ENCODE measurements at regions not wholly inside any gene's neighbourhood (a gene's known extent, or its start where the extent isn't known, plus 50 kb on each side); places are given as distances from the start of the nearest gene placed in this dataset.

DNA sequence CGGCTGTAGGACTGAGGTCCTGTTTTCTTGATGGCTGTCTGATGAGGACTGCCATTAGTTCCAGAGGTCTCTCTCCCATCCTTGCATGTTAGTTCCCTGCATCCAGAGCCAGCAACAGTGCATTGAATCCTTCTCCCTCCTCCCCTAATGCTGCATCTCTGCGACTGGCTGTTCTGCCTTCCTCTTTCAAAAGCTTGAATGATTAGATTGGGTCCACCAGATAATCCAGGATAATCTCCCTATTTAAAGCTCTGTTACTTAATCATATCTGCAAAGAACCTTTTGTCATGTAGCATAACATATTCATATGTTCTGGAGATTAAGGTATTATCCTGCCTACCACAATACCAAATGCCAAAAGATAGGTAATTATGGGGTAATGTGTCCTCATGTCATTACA lies 377.5 kb downstream of the GPATCH2 start:
- Histone ChIP-seq H3K36me3 (replicated peaks) (no peaks in the 10 kb centered on the region), H3K4me3 (ENCODE audit: low read depth, low read length) (no peak overlapping the region), H3K27me3 (replicated peaks) (no peaks in the 10 kb centered on the region), H3K27ac (no peak overlapping the region)
- no peak for DNase-seq
- in situ Hi-C loops (cut with HindIII; ENCODE audit: low pct_ligation_motif_present, low sequenced_read_pairs) = no loop called here
- TF ChIP-seq, protein P1, sequence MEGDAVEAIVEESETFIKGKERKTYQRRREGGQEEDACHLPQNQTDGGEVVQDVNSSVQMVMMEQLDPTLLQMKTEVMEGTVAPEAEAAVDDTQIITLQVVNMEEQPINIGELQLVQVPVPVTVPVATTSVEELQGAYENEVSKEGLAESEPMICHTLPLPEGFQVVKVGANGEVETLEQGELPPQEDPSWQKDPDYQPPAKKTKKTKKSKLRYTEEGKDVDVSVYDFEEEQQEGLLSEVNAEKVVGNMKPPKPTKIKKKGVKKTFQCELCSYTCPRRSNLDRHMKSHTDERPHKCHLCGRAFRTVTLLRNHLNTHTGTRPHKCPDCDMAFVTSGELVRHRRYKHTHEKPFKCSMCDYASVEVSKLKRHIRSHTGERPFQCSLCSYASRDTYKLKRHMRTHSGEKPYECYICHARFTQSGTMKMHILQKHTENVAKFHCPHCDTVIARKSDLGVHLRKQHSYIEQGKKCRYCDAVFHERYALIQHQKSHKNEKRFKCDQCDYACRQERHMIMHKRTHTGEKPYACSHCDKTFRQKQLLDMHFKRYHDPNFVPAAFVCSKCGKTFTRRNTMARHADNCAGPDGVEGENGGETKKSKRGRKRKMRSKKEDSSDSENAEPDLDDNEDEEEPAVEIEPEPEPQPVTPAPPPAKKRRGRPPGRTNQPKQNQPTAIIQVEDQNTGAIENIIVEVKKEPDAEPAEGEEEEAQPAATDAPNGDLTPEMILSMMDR (IDR thresholded peaks at IDR 0.05; ENCODE audit: low read depth, low read length, missing control alignments) = no peak

DNA sequence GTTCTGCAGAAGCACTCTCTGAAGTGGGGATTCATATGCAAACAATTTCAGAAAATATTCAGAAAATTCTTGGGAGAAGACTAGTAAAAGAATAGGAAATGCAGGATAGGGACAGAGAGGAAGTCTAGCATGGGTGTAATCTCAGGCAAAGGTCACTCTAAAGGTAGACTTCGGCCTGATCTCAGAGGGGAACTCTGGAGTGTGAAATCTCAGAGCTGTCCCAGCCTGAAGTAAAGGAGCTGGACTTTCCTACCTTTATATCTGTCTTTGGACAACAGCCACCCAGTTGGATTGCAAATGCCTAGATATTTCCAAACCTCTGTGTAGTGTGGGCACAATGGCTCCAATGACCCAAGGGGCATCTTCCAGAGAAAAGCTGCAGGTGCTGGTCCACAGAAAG lies 379.8 kb downstream of the GPATCH2 start:
- no peak for DNase-seq
- H3K4me3 ChIP-seq (ENCODE audit: low read depth, low read length) = no peak overlapping the region
- no peaks in the 10 kb centered on the region for H3K36me3 ChIP-seq (replicated peaks)
- no peaks in the 10 kb centered on the region for H3K27me3 ChIP-seq (replicated peaks)
- no peak overlapping the region for H3K27ac ChIP-seq
- in situ Hi-C loops (cut with HindIII; ENCODE audit: low pct_ligation_motif_present, low sequenced_read_pairs) = no loop called here
- TF ChIP-seq, protein P1 (IDR thresholded peaks at IDR 0.05; ENCODE audit: low read depth, low read length, missing control alignments) = no peak

DNA sequence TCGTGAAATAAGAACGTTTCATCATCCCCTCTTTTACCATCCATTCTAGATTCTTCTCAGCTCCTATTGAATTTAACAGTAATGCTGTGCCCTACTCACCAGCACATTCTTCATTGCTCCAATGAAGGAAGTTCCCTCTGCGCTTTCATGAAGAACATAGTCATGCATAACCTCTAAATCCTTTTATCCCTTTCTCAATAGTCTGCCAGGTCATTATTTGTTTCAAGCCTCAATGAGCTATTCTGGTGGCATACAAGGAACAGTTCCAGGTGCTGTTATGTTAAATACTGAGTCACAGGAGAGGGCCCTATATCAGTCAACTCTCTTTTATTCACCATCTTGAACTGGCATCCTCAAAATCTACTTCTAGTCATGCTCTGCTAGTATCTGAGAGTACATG lies 381.0 kb downstream of the GPATCH2 start:
- in situ Hi-C loops (cut with HindIII; ENCODE audit: low pct_ligation_motif_present, low sequenced_read_pairs) = no loop called here
- TF ChIP-seq, protein P1 (IDR thresholded peaks at IDR 0.05; ENCODE audit: low read depth, low read length, missing control alignments) = no peak

DNA sequence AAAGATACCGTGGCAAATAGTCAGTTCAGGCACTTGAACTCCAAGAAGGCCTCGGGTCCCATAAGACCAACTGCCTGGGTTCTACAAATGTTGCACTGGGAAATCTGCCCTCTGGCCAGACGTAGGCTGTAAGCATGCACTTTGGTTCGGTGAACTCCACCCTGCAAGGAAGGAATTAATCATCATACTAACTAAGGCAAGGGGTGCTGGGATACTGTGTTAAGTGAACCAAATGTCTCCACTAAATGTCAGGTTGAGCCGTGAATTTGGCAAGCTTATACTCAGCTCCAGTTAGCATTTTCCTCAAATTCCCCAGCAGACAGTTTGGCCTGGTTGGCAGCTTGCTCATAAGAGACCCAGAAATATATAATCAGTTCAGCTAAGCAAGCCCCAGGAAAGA lies 385.9 kb downstream of the GPATCH2 start:
- in situ Hi-C loops (cut with HindIII; ENCODE audit: low pct_ligation_motif_present, low sequenced_read_pairs) = no loop called here
- Histone ChIP-seq H3K27me3 (replicated peaks) (no peaks in the 10 kb centered on the region), H3K27ac (no peak overlapping the region), H3K4me3 (ENCODE audit: low read depth, low read length) (no peak overlapping the region), H3K36me3 (replicated peaks) (no peaks in the 10 kb centered on the region)
- TF ChIP-seq, protein P1 (IDR thresholded peaks at IDR 0.05; ENCODE audit: low read depth, low read length, missing control alignments) = no peak
- DNase-seq = no peak

More for the DNA sequence above, 381.0 kb downstream of the GPATCH2 start:
- Histone ChIP-seq H3K27ac (no peak overlapping the region), H3K4me3 (ENCODE audit: low read depth, low read length) (no peak overlapping the region), H3K36me3 (replicated peaks) (no peaks in the 10 kb centered on the region), H3K27me3 (replicated peaks) (no peaks in the 10 kb centered on the region)
- DNase-seq = no peak

DNA sequence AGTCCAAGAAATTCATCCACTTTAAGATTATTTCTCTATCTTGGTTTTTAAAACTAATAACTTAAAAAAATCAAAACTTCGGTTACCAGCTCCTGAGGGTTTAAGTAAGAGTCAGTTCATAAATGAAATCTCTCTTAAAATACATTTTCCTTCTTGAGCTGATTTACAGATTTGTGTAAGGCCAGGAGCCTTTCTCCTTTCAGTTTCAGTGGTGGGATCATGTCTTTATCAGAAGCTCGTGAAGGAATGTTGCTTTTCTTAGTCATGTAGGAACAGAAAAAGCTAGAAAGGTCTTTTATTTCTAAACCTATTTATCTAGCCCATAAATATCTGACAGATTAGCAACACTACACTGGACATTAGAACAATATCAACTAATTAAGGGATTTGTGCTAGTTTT lies 390.2 kb downstream of the GPATCH2 start:
- no peak for DNase-seq
- Histone ChIP-seq H3K27ac (no peak overlapping the region), H3K36me3 (replicated peaks) (no peaks in the 10 kb centered on the region), H3K27me3 (replicated peaks) (no peaks in the 10 kb centered on the region), H3K4me3 (ENCODE audit: low read depth, low read length) (no peak overlapping the region)
- in situ Hi-C loops (cut with HindIII; ENCODE audit: low pct_ligation_motif_present, low sequenced_read_pairs) = no loop called here
- TF ChIP-seq, protein P1 (IDR thresholded peaks at IDR 0.05; ENCODE audit: low read depth, low read length, missing control alignments) = no peak

DNA sequence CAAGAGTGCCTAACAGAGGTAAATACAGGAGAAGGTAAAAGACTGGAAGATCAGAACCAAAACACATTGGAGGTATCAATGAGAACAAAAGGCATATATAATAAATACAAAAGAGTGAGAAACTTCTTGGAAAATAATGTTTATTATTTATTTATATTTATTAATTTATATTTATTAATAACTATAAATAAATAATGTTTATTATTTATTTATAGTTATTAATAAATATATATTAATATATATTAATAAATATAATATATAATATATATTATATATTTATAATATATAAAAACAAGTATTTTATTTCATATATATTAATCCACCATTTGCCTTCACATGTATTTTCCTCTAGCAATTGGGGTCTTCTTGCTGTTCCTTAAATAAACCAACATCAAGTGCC lies 391.9 kb downstream of the GPATCH2 start:
- in situ Hi-C loops (cut with HindIII; ENCODE audit: low pct_ligation_motif_present, low sequenced_read_pairs) = no loop called here
- TF ChIP-seq, protein P1 (IDR thresholded peaks at IDR 0.05; ENCODE audit: low read depth, low read length, missing control alignments) = no peak
- Histone ChIP-seq H3K27ac (no peak overlapping the region), H3K4me3 (ENCODE audit: low read depth, low read length) (no peak overlapping the region), H3K27me3 (replicated peaks) (no peaks in the 10 kb centered on the region), H3K36me3 (replicated peaks) (no peaks in the 10 kb centered on the region)
- no peak for DNase-seq
